HepG2 (cell line): ENCODE measurements at regions not wholly inside any gene's neighbourhood (a gene's known extent, or its start where the extent isn't known, plus 50 kb on each side); places are given as distances from the start of the nearest gene placed in this dataset.
A peak's percentile ranks its signal among the peaks of the same experiment; 100 is the strongest.

Experiments used
- ATAC-seq: fragments of 200-7000 bp; cut with Tn5 transposase; 3 replicates; pipeline ENCODE4 v1.9.1; 2020; ENCODE audit warnings: mild to moderate bottlenecking, moderate library complexity
- BruUV-seq: library from RNA; stranded (reverse); fragments of 400-500 nt; replicated peaks from 2 replicates; lab custom pipeline; 2021; lab: Mats Ljungman, UMichigan
- CTCF ChIA-PET: fragments of 300-600 bp; formaldehyde crosslinking; extraction: SDS; loops from one replicate; lab custom pipeline; 2021; ENCODE audit warnings: low total read pairs, inconsistent platforms, low intra/inter-chr PET ratio; lab: Yijun Ruan, JAX
- POLR2A ChIA-PET: fragments of 350-600 bp; sonication (Branson Sonifier 250); formaldehyde crosslinking; loops from one replicate; lab custom pipeline; 2020; ENCODE audit warnings: antibody characterized with exemption, inconsistent platforms; lab: Yijun Ruan, JAX
- DNase-seq: peaks from one replicate; pipeline ENCODE4 v3.0.0-alpha.2; 2015; ENCODE audit warnings: low spot score
- FAIRE-seq: peaks from 3 replicates; lab custom pipeline; 2011; peaks lifted over from hg19 to GRCh38; lab: Jason Lieb, UNC
- H2AFZ ChIP-seq: one replicate; pipeline ENCODE4 v1.6.1; 2011; ENCODE audit warnings: low read length, inconsistent platforms
- H3K27ac ChIP-seq: fragments of 300-600 bp; 3 replicates; pipeline ENCODE4 v1.8.0; 2011; ENCODE audit warnings: mixed run types, mild to moderate bottlenecking, mixed read lengths, low read length, inconsistent platforms; ENCODE audit not compliant: insufficient read depth; ENCODE audit errors: extremely low read length
- H3K27me3 ChIP-seq, 2 experiments: fragments of 200-600 bp in 1 of 2; 2 replicates in 1 of 2; 3 replicates in 1 of 2; pipeline versions ENCODE4 v1.6.0 to v1.8.0; 2011; ENCODE audit warnings: low read length in 2 of 2, mild to moderate bottlenecking in 2 of 2, moderate library complexity in 2 of 2, inconsistent platforms in 1 of 2; ENCODE audit not compliant: insufficient read depth in 2 of 2, control insufficient read depth in 1 of 2
- H3K36me3 ChIP-seq, 2 experiments: fragments of 200-600 bp in 1 of 2; replicated peaks in 1 of 2; 2 replicates in 1 of 2; 3 replicates in 1 of 2; pipeline versions ENCODE4 v1.5.1 to v1.8.0; 2011; ENCODE audit warnings: low read length in 2 of 2, inconsistent platforms in 1 of 2; ENCODE audit not compliant: insufficient read depth in 2 of 2, control insufficient read depth in 1 of 2
- H3K4me1 ChIP-seq: 2 replicates; pipeline ENCODE4 v1.5.1; 2012; ENCODE audit warnings: low read length, inconsistent platforms; ENCODE audit not compliant: insufficient read depth
- H3K4me2 ChIP-seq: 2 replicates; pipeline ENCODE4 v1.6.0; 2011; ENCODE audit warnings: low read depth, low read length, inconsistent platforms
- H3K4me3 ChIP-seq, 3 experiments: fragments of 200-600 bp in 1 of 3; sonication (generic), shearing (Covaris generic) in 1 of 3; replicated peaks in 1 of 3; 2 replicates each; pipeline ENCODE4 v1.5.1; 2011 to 2016; ENCODE audit warnings: low read length in 3 of 3, inconsistent platforms in 2 of 3, low read depth in 2 of 3, mild to moderate bottlenecking in 2 of 3, control low read depth in 1 of 3, mixed read lengths in 1 of 3; ENCODE audit not compliant: insufficient read depth in 1 of 3
- H3K79me2 ChIP-seq: one replicate; pipeline ENCODE4 v1.6.1; 2011; ENCODE audit warnings: low read length, inconsistent platforms; ENCODE audit not compliant: insufficient read depth
- H3K9ac ChIP-seq: 2 replicates; pipeline ENCODE4 v1.6.0; 2011; ENCODE audit warnings: mild to moderate bottlenecking, low read depth, low read length, inconsistent platforms; ENCODE audit not compliant: insufficient read depth
- H3K9me3 ChIP-seq: 2 replicates; pipeline ENCODE4 v1.5.1; 2012; ENCODE audit warnings: mild to moderate bottlenecking, low read length
- H4K20me1 ChIP-seq: 2 replicates; pipeline ENCODE4 v1.6.0; 2011; ENCODE audit warnings: inconsistent platforms, mild to moderate bottlenecking, low read length, moderate library complexity; ENCODE audit not compliant: insufficient read depth
- EP300 ChIP-seq, 3 experiments: sonication (generic) in 1 of 3; formaldehyde crosslinking in 1 of 3; IDR thresholded peaks; 2 replicates each; pipeline versions ENCODE4 v1.5.1 to v1.6.1; 2011 to 2020; ENCODE audit warnings: low read depth in 2 of 3, low read length in 2 of 3, borderline replicate concordance in 1 of 3, improper control_type of control experiment in 1 of 3, mild to moderate bottlenecking in 1 of 3, missing genetic modification reagents in 1 of 3, moderate library complexity in 1 of 3
- HNRNPK ChIP-seq: fragments of 200-400 bp; formaldehyde crosslinking; IDR thresholded peaks from 2 replicates; pipeline ENCODE4 v1.6.1; 2018; ENCODE audit warnings: low read length, low read depth, moderate library complexity, mild to moderate bottlenecking; ENCODE audit not compliant: poor library complexity, severe bottlenecking
- NCOA1 ChIP-seq: sonication (generic); formaldehyde crosslinking; IDR thresholded peaks from 2 replicates; pipeline ENCODE4 v1.9.0; 2021; ENCODE audit warnings: missing genetic modification reagents
- POLR2G ChIP-seq: fragments of 200-400 bp; formaldehyde crosslinking; IDR thresholded peaks from 2 replicates; pipeline ENCODE4 v1.6.1; 2018; ENCODE audit warnings: mild to moderate bottlenecking, low read depth, low read length, moderate library complexity
- SRY ChIP-seq: sonication (generic); formaldehyde crosslinking; IDR thresholded peaks from 2 replicates; pipeline ENCODE4 v1.8.0; 2022; ENCODE audit warnings: mild to moderate bottlenecking, missing genetic modification reagents
- ZNF343 ChIP-seq: sonication (generic); formaldehyde crosslinking; IDR thresholded peaks from 2 replicates; pipeline ENCODE4 v1.4.0; 2020; ENCODE audit warnings: mild to moderate bottlenecking, missing genetic modification reagents
- WGBS: methylation state at CpG from one replicate; pipeline ENCODE4 v1.1.6; 2017; ENCODE audit warnings: low lambda C conversion rate; 5-methylcytosine and 5-hydroxymethylcytosine counted together
- in situ Hi-C: cut with HindIII; loops from 2 replicates; pipeline ENCODE4 v1.10.0; 2017; ENCODE audit warnings: low pct_unique_long_range_greater_than_20kb; ENCODE audit not compliant: extremely low pct_ligation_motif_present
- intact Hi-C: fragments of 100-400 bp; cut with micrococcal nuclease; formaldehyde crosslinking; loops from one replicate; pipeline ENCODE4 v1.10.0; 2022; ENCODE audit not compliant: unreplicated experiment

DNA sequence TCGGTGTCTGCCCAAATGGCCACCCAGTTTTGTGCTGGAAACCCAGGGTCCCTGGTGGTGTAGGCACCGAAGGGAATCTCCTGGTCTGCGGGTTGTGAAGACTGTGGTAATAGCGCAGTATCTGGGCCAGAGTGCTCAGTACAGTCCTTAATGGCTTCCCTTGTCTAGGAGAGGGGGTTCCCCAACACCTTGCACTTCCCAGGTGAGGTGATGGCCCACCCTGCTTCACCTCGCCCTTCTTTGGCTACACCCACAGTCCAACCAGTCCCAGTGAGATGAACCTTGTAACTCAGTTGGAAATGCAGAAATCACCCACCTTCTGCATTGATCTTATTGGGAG, 402.4 kb downstream of the SRGAP2C start (continued):
- no peak for TF ChIP-seq NCOA1
- 0 out of 2 replicates have a peak, but pooled peaks have one; percentile 48 for TF ChIP-seq SRY (CRISPR knock-in tag)

DNA sequence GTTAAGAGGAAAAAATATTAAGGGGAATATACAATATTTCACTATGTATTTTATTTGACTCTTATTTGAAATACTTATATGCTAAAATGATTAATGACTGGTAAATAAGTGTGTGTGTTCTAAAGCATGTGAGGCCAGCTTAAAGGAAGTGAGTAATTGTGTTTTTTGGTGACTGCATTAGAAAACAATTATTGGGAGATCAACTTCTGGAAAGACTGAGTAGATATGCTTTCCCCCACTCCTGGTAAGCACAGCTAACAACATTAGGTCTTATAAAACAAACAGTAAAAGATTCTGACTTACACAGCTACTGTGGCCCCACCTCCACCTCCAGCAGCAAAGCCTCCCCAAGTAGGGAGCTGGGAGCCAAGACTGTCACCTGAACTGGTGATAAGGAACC, 403.0 kb downstream of the SRGAP2C start:
- intact Hi-C loops: loop anchor here (2.0 kb wide), 1 partner anchor 77 kb away; no protein-coding TSS in a partner anchor
- Histone ChIP-seq H3K4me3 (no peak overlapping the region), H3K4me1 (peaks cover 40% of the 10 kb centered on the region), H3K4me2 (no peak overlapping the region), H4K20me1 (no peaks in the 10 kb centered on the region), H3K79me2 (no peaks in the 10 kb centered on the region), H3K27ac (peak overlapping the region; percentile 98), H2AFZ (no peak overlapping the region), H3K9ac (no peak overlapping the region), H3K27me3 (no peaks in the 10 kb centered on the region), H3K9me3 (peaks cover 17% of the 10 kb centered on the region), H3K36me3 (no peaks in the 10 kb centered on the region)
- ChIA-PET POLR2A (interaction anchor here (2.2 to 2.9 kb wide), 3 partner anchors 66 to 77 kb away, joined by 9 to 64 read pairs (median 39); no protein-coding TSS in a partner anchor), CTCF (no interaction called here)
- BruUV-seq: no TSS peak
- ATAC-seq (no peak), DNase-seq (no peak), FAIRE-seq (no peak)
- TF ChIP-seq EP300 (IDR thresholded peaks at IDR 0.05; ENCODE audit: low read depth in 2 of 2, low read length in 2 of 2) (0 out of 4 replicates have a peak, but pooled peaks of 1 of the 2 experiments have one; percentile 19), EP300 (CRISPR knock-in tag; IDR thresholded peaks at IDR 0.05; ENCODE audit: borderline replicate concordance) (no peak), ZNF343 (CRISPR knock-in tag) (no peak)
- in situ Hi-C loops: no loop called here

GRCh38 chr1:121594096-121594495, 409.3 kb downstream of the SRGAP2C start:
- ChIA-PET POLR2A (no interaction called here), CTCF (no interaction called here)
- no peak for TF ChIP-seq POLR2G
- TF ChIP-seq HNRNPK: peak; percentile 39
- Histone ChIP-seq H3K9me3 (no peaks in the 10 kb centered on the region), H3K4me2 (no peak overlapping the region), H3K27me3 (no peaks in the 10 kb centered on the region), H3K4me3 (no peak overlapping the region), H3K9ac (no peak overlapping the region), H4K20me1 (no peaks in the 10 kb centered on the region), H3K27ac (no peak overlapping the region), H2AFZ (no peak overlapping the region), H3K36me3 (no peaks in the 10 kb centered on the region), H3K4me1 (peaks cover 11% of the 10 kb centered on the region), H3K79me2 (no peaks in the 10 kb centered on the region)
- intact Hi-C loops: no loop called here
- ATAC-seq (no peak), FAIRE-seq (no peak), DNase-seq (peak; percentile 21)
- WGBS: 91% methylated on average over 3 of the region's 3 CpGs
- in situ Hi-C loops: no loop called here
- BruUV-seq: no TSS peak
